ENCODE measurements at regions not wholly inside any gene's neighbourhood (a gene's known extent, or its start where the extent isn't known, plus 50 kb on each side); places are given as distances from the start of the nearest gene placed in this dataset.

- TF ChIP-seq CHD7 (IDR thresholded peaks at IDR 0.05; ENCODE audit: insufficient replicate concordance, low read length) (no peak), TBP (IDR thresholded peaks at IDR 0.05; ENCODE audit: low read depth, low read length) (no peak), TAF7 (optimal IDR thresholded peaks at IDR 0.05; ENCODE audit: borderline replicate concordance, low read depth, low read length) (no peak), TAF1 (IDR thresholded peaks at IDR 0.05; ENCODE audit: low read depth, low read length) (no peak), EZH2 (IDR thresholded peaks at IDR 0.05; ENCODE audit: low read depth, low read length, severe bottlenecking) (no peak), SP1 (IDR thresholded peaks at IDR 0.05; ENCODE audit: low read depth, low read length) (no peak), KDM4A (IDR thresholded peaks at IDR 0.05; ENCODE audit: low read depth, low read length, severe bottlenecking) (no peak), HDAC6 (IDR thresholded peaks at IDR 0.05; ENCODE audit: low read depth, low read length) (no peak), SAP30 (IDR thresholded peaks at IDR 0.05; ENCODE audit: insufficient read depth, insufficient replicate concordance, low read length) (no peak), JUND (IDR thresholded peaks at IDR 0.05; ENCODE audit: low read length) (no peak), BACH1 (IDR thresholded peaks at IDR 0.05; ENCODE audit: low read length) (no peak)
Observed at GRCh38 chr20:12037521-12037920, 119.8 kb downstream of the BTBD3 start (continued).

All from H1 (cell line).